Psoas muscle (tissue), 7 donors: ENCODE measurements at regions not wholly inside any gene's neighbourhood (a gene's known extent, or its start where the extent isn't known, plus 50 kb on each side); places are given as distances from the start of the nearest gene placed in this dataset.

Source experiments
- ATAC-seq, 4 donors: fragments of 200-7000 bp; cut with Tn5 transposase; one replicate each; pipeline ENCODE4 v1.9.1; 2020; ENCODE audit warnings: moderate library complexity in 3 of 4, mild to moderate bottlenecking in 2 of 4
- DNase-seq, 2 donors: peaks; one replicate each; pipeline ENCODE4 v3.0.0-alpha.2; 2020
- H3K27ac ChIP-seq: fragments of 200-600 bp; one replicate; pipeline ENCODE4 v1.8.0; 2022
- H3K27me3 ChIP-seq, 3 donors: fragments of 200-600 bp in 1 of 3; one replicate each; pipeline versions ENCODE4 v1.6.1 to v1.8.0; 2013 to 2022; ENCODE audit warnings: low read length in 2 of 3, mild to moderate bottlenecking in 2 of 3, moderate library complexity in 1 of 3; ENCODE audit not compliant: insufficient read depth in 3 of 3
- H3K36me3 ChIP-seq, 2 donors: fragments of 200-600 bp in 1 of 2; one replicate each; pipeline versions ENCODE4 v1.6.1 to v1.8.0; 2013 to 2022; ENCODE audit warnings: low read depth in 1 of 2, mild to moderate bottlenecking in 1 of 2, moderate library complexity in 1 of 2; ENCODE audit not compliant: insufficient read depth in 1 of 2
- H3K4me1 ChIP-seq: fragments of 200-600 bp; one replicate; pipeline ENCODE4 v1.8.0; 2022
- H3K4me3 ChIP-seq: fragments of 200-600 bp; one replicate; pipeline ENCODE4 v1.8.0; 2022; ENCODE audit warnings: mild to moderate bottlenecking
- H3K9me3 ChIP-seq: fragments of 200-600 bp; one replicate; pipeline ENCODE4 v1.8.0; 2022
- WGBS, 3 donors: extraction: QIAGEN DNeasy Blood & Tissue Kit; methylation state at CpG; one replicate each; pipeline versions ENCODE4 v1.1.6 to v1.1.7; 2013; 5-methylcytosine and 5-hydroxymethylcytosine counted together
- intact Hi-C, 2 donors: fragments of 100-400 bp; cut with DNase I; formaldehyde crosslinking; loops; one replicate each; pipeline versions ENCODE4 v1.11.0 to v1.14.2; 2022
- TF ChIP-seq, protein P1 (sequence below): fragments of 200-600 bp; IDR thresholded peaks from one replicate; pipeline ENCODE4 v1.8.0; 2022; ENCODE audit warnings: antibody characterized with exemption
- donor health status: healthy with polysubstance abuse.
- donor health status: DM: no; HTN: no; CAD: no; lungs with moderate emphysema.
- donor health status: Bipolar disorder and iron deficiency.
- donor health status: healthy.
- donor health status: DM: yes; HTN: yes; CAD: no.
- donor health status: DM: no; HTN: no; CAD: no.
- donor health status: DM: yes; HTN: yes; CAD: no.

DNA sequence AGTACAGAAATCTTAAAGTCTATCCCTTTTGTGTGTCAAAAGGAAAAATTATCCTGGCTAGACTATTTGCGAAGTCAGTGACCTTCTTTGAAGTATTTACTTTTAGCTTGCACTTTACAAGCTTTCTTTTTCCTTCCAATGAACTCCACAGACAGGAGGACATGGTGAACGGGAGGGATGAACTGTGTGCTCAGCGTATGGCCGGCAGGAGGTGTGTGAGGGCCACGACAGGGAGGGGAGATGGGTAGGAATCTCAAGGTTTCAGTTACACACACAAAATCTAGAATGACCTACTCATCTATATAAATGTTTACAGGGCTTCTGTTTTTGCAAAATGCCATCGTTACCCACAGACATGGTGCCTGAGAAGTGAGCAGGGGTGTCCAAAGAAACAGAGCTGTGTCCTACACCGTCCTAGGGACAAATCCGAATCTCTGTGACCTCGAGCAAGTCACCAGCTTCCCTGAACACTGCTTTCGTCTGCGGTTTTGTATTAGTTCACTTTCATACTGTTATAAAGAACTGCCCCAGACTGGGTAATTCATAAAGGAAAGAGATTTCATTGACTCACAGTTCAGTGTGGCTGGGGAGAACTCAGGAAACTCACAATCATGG, 537.2 kb downstream of the LIG4 start:
- ATAC-seq: no peak
- DNase-seq: no peak
- intact Hi-C loops: no loop called here

DNA sequence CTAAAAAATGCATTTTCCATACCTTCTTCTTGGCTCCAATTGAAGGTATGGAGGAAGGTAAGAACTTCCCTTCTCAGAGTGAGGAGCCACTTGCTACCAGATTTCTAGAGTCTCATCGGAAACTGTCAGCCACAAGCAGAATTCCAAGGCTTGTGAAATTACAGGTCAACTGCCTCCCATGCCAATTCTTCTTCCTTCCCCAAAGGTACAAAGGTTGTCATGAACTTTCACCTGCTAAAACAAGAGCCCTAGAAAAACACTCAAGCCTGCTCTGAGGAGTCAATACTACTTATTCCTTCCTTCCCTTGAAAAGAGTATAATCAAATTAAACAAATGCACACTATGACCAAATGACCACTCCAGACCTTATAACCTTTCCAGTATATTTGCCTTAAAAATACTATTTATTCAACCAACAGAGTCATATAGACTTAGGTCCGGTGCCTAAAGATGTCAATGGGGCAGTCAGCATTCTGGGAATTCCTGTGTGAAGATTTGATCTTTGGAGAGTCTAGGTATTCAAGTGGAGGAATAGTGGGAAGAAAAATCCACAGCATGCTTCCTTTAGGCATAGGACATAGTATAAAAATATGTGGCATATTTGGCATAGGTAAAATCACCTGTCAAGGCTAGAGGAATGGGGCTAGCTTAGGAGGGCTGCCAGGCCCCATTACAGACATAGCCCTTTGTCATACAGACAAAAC, 539.3 kb downstream of the LIG4 start:
- Histone ChIP-seq H3K9me3 (no peaks in the 10 kb centered on the region), H3K4me1 (no peaks in the 10 kb centered on the region), H3K27ac (no peak overlapping the region), H3K36me3 (no peaks in the 10 kb centered on the region), H3K4me3 (no peak overlapping the region), H3K27me3 (no peaks in the 10 kb centered on the region)
- ATAC-seq (no peak), DNase-seq (no peak)
- intact Hi-C loops: no loop called here
- WGBS, 3 donors: 91 to 96% (median 93%) methylated on average over 2 of the region's 2 CpGs
- TF ChIP-seq, protein P1, sequence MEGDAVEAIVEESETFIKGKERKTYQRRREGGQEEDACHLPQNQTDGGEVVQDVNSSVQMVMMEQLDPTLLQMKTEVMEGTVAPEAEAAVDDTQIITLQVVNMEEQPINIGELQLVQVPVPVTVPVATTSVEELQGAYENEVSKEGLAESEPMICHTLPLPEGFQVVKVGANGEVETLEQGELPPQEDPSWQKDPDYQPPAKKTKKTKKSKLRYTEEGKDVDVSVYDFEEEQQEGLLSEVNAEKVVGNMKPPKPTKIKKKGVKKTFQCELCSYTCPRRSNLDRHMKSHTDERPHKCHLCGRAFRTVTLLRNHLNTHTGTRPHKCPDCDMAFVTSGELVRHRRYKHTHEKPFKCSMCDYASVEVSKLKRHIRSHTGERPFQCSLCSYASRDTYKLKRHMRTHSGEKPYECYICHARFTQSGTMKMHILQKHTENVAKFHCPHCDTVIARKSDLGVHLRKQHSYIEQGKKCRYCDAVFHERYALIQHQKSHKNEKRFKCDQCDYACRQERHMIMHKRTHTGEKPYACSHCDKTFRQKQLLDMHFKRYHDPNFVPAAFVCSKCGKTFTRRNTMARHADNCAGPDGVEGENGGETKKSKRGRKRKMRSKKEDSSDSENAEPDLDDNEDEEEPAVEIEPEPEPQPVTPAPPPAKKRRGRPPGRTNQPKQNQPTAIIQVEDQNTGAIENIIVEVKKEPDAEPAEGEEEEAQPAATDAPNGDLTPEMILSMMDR: no peak

More for the DNA sequence above, 537.2 kb downstream of the LIG4 start:
- WGBS, 3 donors: 69 to 76% (median 75%) methylated on average over 11 of the region's 11 CpGs
- Histone ChIP-seq H3K4me3 (no peak overlapping the region), H3K4me1 (no peaks in the 10 kb centered on the region), H3K9me3 (no peaks in the 10 kb centered on the region), H3K27ac (no peak overlapping the region), H3K27me3 (no peaks in the 10 kb centered on the region), H3K36me3 (no peaks in the 10 kb centered on the region)
- TF ChIP-seq, protein P1: no peak

DNA sequence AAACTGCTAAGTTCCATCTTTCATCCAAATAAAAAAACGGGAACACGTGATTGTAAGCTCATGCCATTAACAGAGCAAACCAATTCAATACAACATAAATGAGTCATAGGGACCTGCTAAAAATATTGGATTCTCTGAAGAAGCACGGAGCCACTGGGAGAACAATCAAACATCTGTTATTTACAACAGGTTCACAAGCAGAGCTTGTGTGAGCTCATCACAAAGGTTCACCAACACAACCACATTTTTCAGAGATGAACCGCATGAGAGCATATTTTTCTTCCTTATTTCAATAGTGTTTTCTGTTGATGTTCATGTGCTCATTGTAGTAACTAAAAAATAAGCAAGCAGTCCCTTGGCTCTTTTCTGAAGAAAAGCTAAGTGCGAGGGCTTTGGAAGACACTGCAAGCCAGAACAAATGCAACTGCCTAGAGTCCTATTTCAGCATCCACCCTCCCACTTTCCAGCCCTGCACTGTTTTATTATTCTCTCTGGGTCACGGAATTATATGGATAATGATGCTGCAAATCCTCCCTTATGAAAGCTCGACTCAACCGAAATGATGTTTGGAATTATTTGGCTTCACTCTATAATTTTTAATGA, 545.8 kb downstream of the LIG4 start:
- ATAC-seq: no peak
- H3K4me1 ChIP-seq: no peaks in the 10 kb centered on the region
- TF ChIP-seq, protein P1: no peak
- no peak for DNase-seq
- no peak overlapping the region for H3K27ac ChIP-seq
- H3K27me3 ChIP-seq: no peaks in the 10 kb centered on the region
- H3K4me3 ChIP-seq: no peak overlapping the region
- no peaks in the 10 kb centered on the region for H3K36me3 ChIP-seq
- intact Hi-C loops: no loop called here
- H3K9me3 ChIP-seq: no peaks in the 10 kb centered on the region
- WGBS, 3 donors: 55 to 67% (median 57%) methylated on average over 8 of the region's 8 CpGs

DNA sequence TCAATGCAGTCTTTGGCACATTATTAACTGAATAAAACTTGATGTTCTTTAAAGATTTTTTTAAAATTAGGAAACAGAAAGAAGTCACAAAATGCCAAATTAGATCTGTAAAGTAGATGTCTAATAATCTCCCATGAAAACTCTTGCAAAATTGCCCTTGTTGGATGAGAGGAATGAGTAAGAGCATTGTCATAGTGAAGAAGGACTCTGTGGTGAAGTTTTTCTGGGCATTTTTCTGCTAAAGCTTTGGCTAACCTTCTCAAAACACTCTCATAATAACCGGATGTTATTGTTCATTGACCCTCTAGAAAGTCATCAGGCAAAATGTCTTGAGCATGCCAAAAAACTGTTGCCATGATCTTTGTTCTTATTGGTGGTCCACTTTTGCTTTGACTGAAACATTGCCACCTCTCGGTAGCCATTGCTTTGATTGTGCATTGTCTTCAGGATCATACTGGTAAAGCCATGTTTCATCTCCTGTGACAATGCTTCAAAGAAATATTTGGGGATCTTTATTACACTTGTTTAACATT, 549.3 kb downstream of the LIG4 start:
- Histone ChIP-seq H3K27ac (no peak overlapping the region), H3K4me1 (no peaks in the 10 kb centered on the region), H3K27me3 (no peaks in the 10 kb centered on the region), H3K9me3 (no peaks in the 10 kb centered on the region), H3K4me3 (no peak overlapping the region), H3K36me3 (no peaks in the 10 kb centered on the region)
- no peak for DNase-seq
- TF ChIP-seq, protein P1: no peak
- intact Hi-C loops: no loop called here
- 88 to 91% (median 88%) methylated on average over 2 of the region's 2 CpGs for WGBS, 3 donors
- ATAC-seq: no peak
